B cell (primary cell): ENCODE measurements at regions not wholly inside any gene's neighbourhood (a gene's known extent, or its start where the extent isn't known, plus 50 kb on each side); places are given as distances from the start of the nearest gene placed in this dataset.
"Not testable (repeated sequence)": the region's sequence is repeated elsewhere in the genome, so short reads cannot be mapped to it uniquely, and the experiment has no call there.

Source experiments
- ATAC-seq: fragments of 200-7000 bp; cut with Tn5 transposase; one replicate; pipeline ENCODE4 v1.10.0; 2021; ENCODE audit warnings: low read depth, mild to moderate bottlenecking, moderate number of reproducible peaks, moderate library complexity
- CTCF ChIA-PET: fragments of 350-600 bp; sonication (Branson Sonifier 250); formaldehyde crosslinking; loops from one replicate; lab custom pipeline; 2021; ENCODE audit warnings: antibody characterized with exemption, inconsistent platforms; lab: Charles Lee
- POLR2A ChIA-PET: fragments of 350-600 bp; sonication (Branson Sonifier 250); formaldehyde crosslinking; loops from one replicate; lab custom pipeline; 2021; ENCODE audit warnings: antibody characterized with exemption; lab: Charles Lee
- DNase-seq: peaks from one replicate; pipeline ENCODE4 v3.0.0; 2013
- H2AFZ ChIP-seq: 2 replicates; pipeline ENCODE4 v1.6.1; 2012; ENCODE audit warnings: mild to moderate bottlenecking, low read depth, low read length; ENCODE audit not compliant: insufficient read depth, poor library complexity, severe bottlenecking
- H3K27ac ChIP-seq, 2 donors: 1 replicate in 1 of 2; 2 replicates in 1 of 2; pipeline ENCODE4 v1.5.1; 2012 to 2013; ENCODE audit warnings: low read length in 2 of 2, mild to moderate bottlenecking in 2 of 2, moderate library complexity in 1 of 2
- H3K27me3 ChIP-seq, 4 experiments: fragments of 200-600 bp in 1 of 4; sonication (generic) in 1 of 4; replicated peaks in 1 of 4; 1 replicate in 2 of 4; 2 replicates in 2 of 4; pipeline versions ENCODE4 v1.6.1 to v1.7.0; 2013 to 2016; ENCODE audit warnings: low read length in 3 of 4, mild to moderate bottlenecking in 2 of 4, mixed read lengths in 1 of 4, moderate library complexity in 1 of 4; ENCODE audit not compliant: insufficient read depth in 4 of 4, control insufficient read depth in 3 of 4; ENCODE audit errors: control extremely low read depth in 1 of 4
- H3K36me3 ChIP-seq, 2 experiments: replicated peaks in 1 of 2; 1 replicate in 1 of 2; 2 replicates in 1 of 2; pipeline versions ENCODE4 v1.6.1 to v1.7.1; 2013; ENCODE audit warnings: low read length in 1 of 2; ENCODE audit not compliant: insufficient read depth in 2 of 2, control insufficient read depth in 1 of 2; ENCODE audit errors: control extremely low read depth in 1 of 2, extremely low read depth in 1 of 2
- H3K4me1 ChIP-seq, 2 donors: fragments of 200-600 bp in 1 of 2; sonication (generic) in 1 of 2; 1 replicate in 1 of 2; 2 replicates in 1 of 2; pipeline versions ENCODE4 v1.5.1 to v1.6.1; 2013 to 2017; ENCODE audit warnings: low read length in 2 of 2; ENCODE audit not compliant: control insufficient read depth in 2 of 2, insufficient read depth in 2 of 2
- H3K4me2 ChIP-seq: replicated peaks from 2 replicates; pipeline ENCODE3; 2012; ENCODE audit warnings: mild to moderate bottlenecking, low read depth, low read length; ENCODE audit not compliant: poor library complexity, severe bottlenecking
- H3K4me3 ChIP-seq, 5 experiments: fragments of 200-600 bp in 1 of 5; sonication (generic) in 1 of 5; 1 replicate in 3 of 5; 2 replicates in 2 of 5; pipeline versions ENCODE4 v1.5.1 to v1.7.0; 2011 to 2016; ENCODE audit warnings: low read length in 4 of 5, mild to moderate bottlenecking in 4 of 5, low read depth in 2 of 5, control low read depth in 1 of 5, moderate library complexity in 1 of 5; ENCODE audit not compliant: insufficient read depth in 1 of 5; ENCODE audit errors: control extremely low read depth in 1 of 5, extremely low read depth in 1 of 5
- H3K79me2 ChIP-seq: fragments of 200-600 bp; sonication (generic); one replicate; pipeline ENCODE4 v1.6.0; 2016; ENCODE audit warnings: low read length; ENCODE audit not compliant: control insufficient read depth, insufficient read depth
- H3K9ac ChIP-seq: fragments of 200-600 bp; sonication (generic); 2 replicates; pipeline ENCODE4 v1.6.1; 2017; ENCODE audit warnings: mild to moderate bottlenecking, low read length, moderate library complexity
- H3K9me3 ChIP-seq, 3 donors: one replicate each; pipeline versions ENCODE4 v1.6.1 to v1.7.1; 2013; ENCODE audit warnings: low read length in 2 of 3; ENCODE audit not compliant: control insufficient read depth in 2 of 3, insufficient read depth in 1 of 3; ENCODE audit errors: control extremely low read depth in 1 of 3
- H4K20me1 ChIP-seq: 2 replicates; pipeline ENCODE4 v1.6.0; 2012; ENCODE audit warnings: mild to moderate bottlenecking, low read length; ENCODE audit not compliant: insufficient read depth, control insufficient read depth, poor library complexity, severe bottlenecking
- H3K27ac Mint-ChIP-seq: one replicate; pipeline ENCODE4 v1.8.0; 2021; ENCODE audit warnings: mixed read lengths
- H3K27me3 Mint-ChIP-seq: one replicate; pipeline ENCODE4 v1.8.0; 2021; ENCODE audit warnings: mixed read lengths
- H3K4me1 Mint-ChIP-seq: one replicate; pipeline ENCODE4 v1.8.0; 2021; ENCODE audit warnings: mixed read lengths
- H3K4me3 Mint-ChIP-seq: one replicate; pipeline ENCODE4 v1.8.0; 2021; ENCODE audit warnings: mixed read lengths
- H3K9me3 Mint-ChIP-seq: one replicate; pipeline ENCODE4 v1.8.0; 2022; ENCODE audit warnings: mixed read lengths; ENCODE audit not compliant: insufficient read depth
- EZH2 ChIP-seq: IDR thresholded peaks from 2 replicates; pipeline ENCODE4 v1.6.1; 2012; ENCODE audit warnings: borderline replicate concordance, low read depth, mild to moderate bottlenecking, moderate library complexity, low read length; ENCODE audit not compliant: insufficient read depth, poor library complexity, severe bottlenecking
- WGBS: methylation state at CpG from one replicate; pipeline ENCODE4 v1.1.5; 2013; ENCODE audit warnings: missing lambda C conversion rate; ENCODE audit not compliant: insufficient coverage; 5-methylcytosine and 5-hydroxymethylcytosine counted together
- intact Hi-C: fragments of 100-400 bp; cut with micrococcal nuclease; formaldehyde crosslinking; loops from one replicate; pipeline ENCODE4 v1.10.0; 2022
- TF ChIP-seq, protein P1 (sequence below): fragments of 200-600 bp; IDR thresholded peaks from one replicate; pipeline ENCODE4 v1.8.0; 2022; ENCODE audit warnings: antibody characterized with exemption, mild to moderate bottlenecking

DNA sequence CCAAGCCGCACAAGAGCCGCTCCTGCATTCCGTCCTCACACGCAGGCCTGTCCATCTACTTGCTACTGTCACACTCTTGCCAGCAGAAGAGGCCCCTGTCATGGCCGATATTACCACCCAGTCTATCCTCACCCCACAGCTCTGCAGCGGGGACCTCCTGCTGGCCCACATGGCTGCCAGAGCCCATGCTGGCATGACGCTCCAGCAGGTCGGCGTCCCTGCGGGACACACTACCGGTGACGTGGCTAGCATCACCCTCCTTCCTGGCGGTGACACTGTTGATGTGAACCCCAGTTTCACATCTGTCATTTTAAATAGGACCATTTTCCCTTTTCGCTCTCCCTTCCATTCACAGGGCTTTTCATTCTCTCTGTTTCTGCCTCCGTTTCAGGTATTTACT, 530.0 kb downstream of the CWH43 start:
- DNase-seq: peak; percentile 2
- ATAC-seq, intact Hi-C loops, H3K4me1 ChIP-seq, CTCF ChIA-PET, H3K9ac ChIP-seq, H3K79me2 ChIP-seq, H3K27ac Mint-ChIP-seq, H3K27ac ChIP-seq, H3K27me3 Mint-ChIP-seq, H3K4me2 ChIP-seq, POLR2A ChIA-PET, H2AFZ ChIP-seq, H3K4me3 Mint-ChIP-seq, H3K27me3 ChIP-seq, H3K4me3 ChIP-seq, H3K36me3 ChIP-seq, H4K20me1 ChIP-seq, H3K4me1 Mint-ChIP-seq: not testable (repeated sequence)
- peaks cover 20% of the 10 kb centered on the region for H3K9me3 Mint-ChIP-seq
- H3K9me3 ChIP-seq: peaks cover 0 to 72% (median 42%) of the 10 kb centered on the region in 3 donors
- 85% methylated on average over 13 of the region's 15 CpGs for WGBS

DNA sequence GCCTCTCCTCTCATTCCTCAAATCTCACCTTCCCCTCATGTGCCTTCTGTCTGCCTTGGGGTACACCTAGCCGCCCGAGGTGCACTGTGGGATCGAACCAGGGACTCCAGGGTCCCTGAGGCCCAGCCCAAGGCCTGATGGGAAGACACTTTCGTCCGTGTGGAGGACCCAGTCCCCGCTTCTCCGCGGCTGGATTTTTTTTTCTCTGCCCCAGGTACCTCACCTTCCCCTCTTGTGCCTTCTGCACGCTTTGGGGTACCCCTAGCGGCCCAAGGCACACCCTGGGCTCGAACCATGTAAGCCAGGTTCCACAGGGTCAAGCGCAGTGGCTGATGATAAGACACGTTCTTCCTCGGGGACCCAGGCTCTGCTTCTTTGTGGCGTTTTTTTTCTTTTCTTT, 530.7 kb downstream of the CWH43 start:
- Histone ChIP-seq H3K9ac (no peak overlapping the region), H3K27me3 (peaks cover 0 to 4% (median 0%) of the 10 kb centered on the region in 4 experiments), H3K4me2 (no peak overlapping the region), H3K4me1 (peaks cover 0 to 4% of the 10 kb centered on the region in 2 donors), H4K20me1 (no peaks in the 10 kb centered on the region), H3K27ac (no peak overlapping the region), H3K4me3 (no peak overlapping the region), H3K79me2 (no peaks in the 10 kb centered on the region), H3K9me3 (peaks cover 0 to 69% (median 35%) of the 10 kb centered on the region in 3 donors), H3K36me3 (no peaks in the 10 kb centered on the region), H2AFZ (no peak overlapping the region)
- intact Hi-C loops: no loop called here
- no peak overlapping the region for H3K4me3 Mint-ChIP-seq
- ATAC-seq (no peak), DNase-seq (no peak)
- CTCF ChIA-PET: no interaction called here
- H3K9me3 Mint-ChIP-seq: peaks cover 15% of the 10 kb centered on the region
- no peak overlapping the region for H3K27ac Mint-ChIP-seq
- no peak for TF ChIP-seq EZH2
- TF ChIP-seq, protein P1, sequence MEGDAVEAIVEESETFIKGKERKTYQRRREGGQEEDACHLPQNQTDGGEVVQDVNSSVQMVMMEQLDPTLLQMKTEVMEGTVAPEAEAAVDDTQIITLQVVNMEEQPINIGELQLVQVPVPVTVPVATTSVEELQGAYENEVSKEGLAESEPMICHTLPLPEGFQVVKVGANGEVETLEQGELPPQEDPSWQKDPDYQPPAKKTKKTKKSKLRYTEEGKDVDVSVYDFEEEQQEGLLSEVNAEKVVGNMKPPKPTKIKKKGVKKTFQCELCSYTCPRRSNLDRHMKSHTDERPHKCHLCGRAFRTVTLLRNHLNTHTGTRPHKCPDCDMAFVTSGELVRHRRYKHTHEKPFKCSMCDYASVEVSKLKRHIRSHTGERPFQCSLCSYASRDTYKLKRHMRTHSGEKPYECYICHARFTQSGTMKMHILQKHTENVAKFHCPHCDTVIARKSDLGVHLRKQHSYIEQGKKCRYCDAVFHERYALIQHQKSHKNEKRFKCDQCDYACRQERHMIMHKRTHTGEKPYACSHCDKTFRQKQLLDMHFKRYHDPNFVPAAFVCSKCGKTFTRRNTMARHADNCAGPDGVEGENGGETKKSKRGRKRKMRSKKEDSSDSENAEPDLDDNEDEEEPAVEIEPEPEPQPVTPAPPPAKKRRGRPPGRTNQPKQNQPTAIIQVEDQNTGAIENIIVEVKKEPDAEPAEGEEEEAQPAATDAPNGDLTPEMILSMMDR: no peak
- WGBS: 76% methylated on average over 15 of the region's 15 CpGs
- POLR2A ChIA-PET: no interaction called here
- no peaks in the 10 kb centered on the region for H3K27me3 Mint-ChIP-seq
- no peaks in the 10 kb centered on the region for H3K4me1 Mint-ChIP-seq

DNA sequence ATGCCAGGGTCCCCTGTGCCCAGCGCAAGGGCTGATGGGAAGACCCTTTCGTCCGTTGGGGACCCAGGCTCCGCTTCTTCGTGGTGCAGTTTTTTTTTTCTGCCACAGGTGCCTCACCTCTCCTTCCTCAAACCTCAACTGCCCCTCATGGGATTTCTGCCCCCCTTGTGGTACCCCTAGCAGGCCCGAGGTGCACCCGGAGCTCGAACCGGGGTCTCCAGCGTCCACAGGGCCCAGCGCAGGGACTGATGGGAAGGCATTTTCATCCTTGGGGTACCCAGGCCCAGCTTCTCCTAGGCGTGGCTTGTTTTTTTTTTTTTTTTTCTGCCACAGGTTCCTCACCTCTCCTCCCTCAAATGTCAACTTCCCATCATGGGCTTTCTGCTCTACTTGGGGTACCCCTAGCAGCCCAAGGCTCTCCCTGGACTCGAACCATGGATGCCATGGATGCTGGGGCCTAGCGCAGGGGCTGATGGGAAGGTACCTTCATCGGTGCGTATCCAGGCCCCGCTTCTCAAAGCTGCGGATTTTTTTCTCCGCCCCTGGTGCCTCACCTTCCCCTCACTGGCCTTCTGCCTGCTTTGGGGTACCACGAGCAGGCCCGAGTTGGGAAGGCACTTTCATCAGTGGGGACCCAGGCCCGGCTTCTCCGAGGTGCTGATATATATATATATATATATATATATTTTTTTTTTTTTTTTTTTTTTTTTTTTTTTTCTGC, 531.6 kb downstream of the CWH43 start:
- H3K27ac Mint-ChIP-seq, H3K9ac ChIP-seq, H3K4me2 ChIP-seq, H3K27me3 ChIP-seq, H3K27me3 Mint-ChIP-seq, H4K20me1 ChIP-seq, H2AFZ ChIP-seq, H3K4me3 ChIP-seq, DNase-seq, H3K4me1 ChIP-seq, POLR2A ChIA-PET, CTCF ChIA-PET, H3K79me2 ChIP-seq, ATAC-seq, H3K4me1 Mint-ChIP-seq, H3K36me3 ChIP-seq, H3K9me3 Mint-ChIP-seq, intact Hi-C loops, H3K4me3 Mint-ChIP-seq, H3K27ac ChIP-seq: not testable (repeated sequence)
- peaks cover 0 to 61% (median 27%) of the 10 kb centered on the region in 3 donors for H3K9me3 ChIP-seq
- 93% methylated on average over 12 of the region's 23 CpGs for WGBS
